ENCODE measurements at regions not wholly inside any gene's neighbourhood (a gene's known extent, or its start where the extent isn't known, plus 50 kb on each side); places are given as distances from the start of the nearest gene placed in this dataset.

- FAIRE-seq, result no peak
- Histone ChIP-seq H2AK5ac (ENCODE audit: low read depth, low read length) (no peak overlapping the region), H3K4me1 (replicated peaks in 1 of 4; ENCODE audit: control insufficient read depth in 3 of 4, insufficient read depth in 4 of 4, low read length in 3 of 4) (no peaks in the 10 kb centered on the region), H3K18ac (ENCODE audit: extremely low read depth, low read length) (no peak overlapping the region), H3K23ac (ENCODE audit: insufficient read length) (no peak overlapping the region), H2AFZ (ENCODE audit: low read length) (no peak overlapping the region), H3K9ac (replicated peaks in 1 of 4; ENCODE audit: extremely low read depth in 1 of 4, low read depth in 3 of 4, low read length in 3 of 4) (no peak overlapping the region), H3K4me2 (ENCODE audit: insufficient read depth in 1 of 2, low read depth in 2 of 2, low read length in 2 of 2) (no peak overlapping the region), H2BK12ac (ENCODE audit: low read depth, low read length) (no peak overlapping the region), H3K4me3 (ENCODE audit: extremely low read depth in 1 of 4, insufficient read depth in 2 of 4, low read depth in 3 of 4, low read length in 4 of 4) (no peak overlapping the region), H4K5ac (ENCODE audit: insufficient read length, low read depth, low read length) (no peak overlapping the region), H3K27me3 (replicated peaks in 1 of 4; ENCODE audit: control insufficient read depth in 3 of 4, extremely low read depth in 1 of 4, insufficient read depth in 3 of 4, low read length in 3 of 4) (no peaks in the 10 kb centered on the region), H2BK15ac (ENCODE audit: low read length) (no peak overlapping the region), H3K14ac (ENCODE audit: insufficient read length) (no peak overlapping the region), H2BK5ac (ENCODE audit: low read depth, low read length) (no peak overlapping the region), H4K8ac (ENCODE audit: extremely low read depth, insufficient read depth, low read length) (no peak overlapping the region), H3K23me2 (ENCODE audit: low read depth, low read length) (no peaks in the 10 kb centered on the region), H3K9me3 (ENCODE audit: insufficient read depth in 2 of 2, low read depth in 1 of 2, low read length in 1 of 2) (no peaks in the 10 kb centered on the region), H4K20me1 (replicated peaks in 1 of 2; ENCODE audit: control insufficient read depth in 1 of 2, insufficient read depth in 2 of 2, low read length in 2 of 2) (no peaks in the 10 kb centered on the region), H3K56ac (replicated peaks; ENCODE audit: insufficient read length, low read depth, low read length) (no peak overlapping the region), H3K36me3 (ENCODE audit: control insufficient read depth in 2 of 4, insufficient read depth in 4 of 4, low read length in 3 of 4) (no peaks in the 10 kb centered on the region), H2BK20ac (ENCODE audit: low read length) (no peak overlapping the region), H3K79me2 (ENCODE audit: control insufficient read depth in 1 of 2, insufficient read depth in 2 of 2, low read length in 2 of 2) (no peaks in the 10 kb centered on the region), H3K4ac (replicated peaks; ENCODE audit: insufficient read length, low read depth, low read length) (no peak overlapping the region), H3K27ac (ENCODE audit: low read depth, low read length) (no peak overlapping the region), H4K91ac (replicated peaks; ENCODE audit: insufficient read length, low read length) (no peak overlapping the region), H3K79me1 (ENCODE audit: low read depth, low read length) (no peaks in the 10 kb centered on the region), H2BK120ac (replicated peaks; ENCODE audit: low read depth, low read length) (no peak overlapping the region)
- no peak for DNase-seq (ENCODE audit: low read depth in 1 of 2, low spot score in 2 of 2)
- WGBS, 2 experiments (ENCODE audit: extremely low coverage in 1 of 2, insufficient coverage in 1 of 2, insufficient read length in 1 of 2, insufficient replicate concordance in 2 of 2, low coverage in 1 of 2, low lambda C conversion rate in 2 of 2, missing lambda C conversion rate in 1 of 2), result 69% methylated on average over 4 of the region's 4 CpGs; no CpG with 5 or more reads in 1 of the 2 experiments
- POLR2A ChIA-PET (ENCODE audit: partially characterized antibody), result no interaction called here
- CTCF ChIA-PET (ENCODE audit: partially characterized antibody), result interaction anchor here (0.7 to 1.4 kb wide), 5 partner anchors 10 to 184 kb away, joined by 3 to 4 read pairs (median 3); no protein-coding TSS in a partner anchor
- TF ChIP-seq TAF1 (IDR thresholded peaks at IDR 0.05; ENCODE audit: low read depth, low read length), result no peak
- no peak for TF ChIP-seq ZNF274 (IDR thresholded peaks at IDR 0.05; ENCODE audit: borderline replicate concordance, extremely low read depth, low read length)
- no peak for TF ChIP-seq CTCF (IDR thresholded peaks at IDR 0.05; ENCODE audit: control extremely low read depth in 1 of 3, insufficient read depth in 1 of 3, low read depth in 1 of 3, low read length in 3 of 3)
- no peak for TF ChIP-seq GTF2F1 (IDR thresholded peaks at IDR 0.05; ENCODE audit: borderline replicate concordance, low read depth, low read length)
- TF ChIP-seq TBP (IDR thresholded peaks at IDR 0.05; ENCODE audit: low read depth, low read length), result no peak
- no peak for TF ChIP-seq BCL11A (IDR thresholded peaks at IDR 0.05; ENCODE audit: low read depth in 2 of 2, low read length in 2 of 2)
- TF ChIP-seq RBBP5 (IDR thresholded peaks at IDR 0.05; ENCODE audit: borderline replicate concordance, low read depth, low read length), result no peak
- TF ChIP-seq CTBP2 (IDR thresholded peaks at IDR 0.05; ENCODE audit: borderline replicate concordance, insufficient read depth, insufficient read length, low read length), result no peak
- no peak for TF ChIP-seq EGR1 (IDR thresholded peaks at IDR 0.05; ENCODE audit: borderline replicate concordance, low read depth, low read length)
- TF ChIP-seq TCF12 (IDR thresholded peaks at IDR 0.05; ENCODE audit: low read depth, low read length), result no peak
- TF ChIP-seq ASH2L (IDR thresholded peaks at IDR 0.05; ENCODE audit: low read length), result no peak
- TF ChIP-seq POU5F1 (IDR thresholded peaks at IDR 0.05; ENCODE audit: low read depth, low read length), result no peak
- no peak for TF ChIP-seq NANOG (IDR thresholded peaks at IDR 0.05; ENCODE audit: insufficient read depth, low read depth, low read length, poor library complexity, severe bottlenecking)
Observed at GRCh38 chr16:82535262-82535661, 91.5 kb upstream of the CDH13 start.

Data from H1 (cell line).